Gastrocnemius medialis (tissue), 4 donors: ENCODE measurements at regions not wholly inside any gene's neighbourhood (a gene's known extent, or its start where the extent isn't known, plus 50 kb on each side); places are given as distances from the start of the nearest gene placed in this dataset.
"Not testable (repeated sequence)": the region's sequence is repeated elsewhere in the genome, so short reads cannot be mapped to it uniquely, and the experiment has no call there.

ENCODE experiments used
- ATAC-seq, 2 donors: fragments of 150-250 bp; one replicate each; pipeline ENCODE4 v1.9.1; 2016
- DNase-seq, 2 donors: peaks; one replicate each; pipeline ENCODE4 v3.0.0-alpha.2; 2019
- H3K27ac ChIP-seq, 4 donors: fragments of 200-600 bp; sonication (generic); 1 replicate in 1 of 4; 2 replicates in 3 of 4; pipeline ENCODE4 v1.5.1; 2016 to 2018; ENCODE audit warnings: mild to moderate bottlenecking in 2 of 4, moderate library complexity in 1 of 4
- H3K27me3 ChIP-seq, 3 donors: fragments of 200-600 bp; sonication (generic) in 2 of 3; 1 replicate in 1 of 3; 2 replicates in 2 of 3; pipeline versions ENCODE4 v1.5.1 to v1.6.0; 2016 to 2019; ENCODE audit warnings: mild to moderate bottlenecking in 1 of 3, moderate library complexity in 1 of 3
- H3K36me3 ChIP-seq, 2 donors: fragments of 200-600 bp; sonication (generic) in 1 of 2; one replicate each; pipeline ENCODE4 v1.5.1; 2017 to 2018
- H3K4me1 ChIP-seq, 2 donors: fragments of 200-600 bp; sonication (generic) in 1 of 2; one replicate each; pipeline ENCODE4 v1.5.1; 2016 to 2017; ENCODE audit warnings: mild to moderate bottlenecking in 2 of 2
- H3K4me3 ChIP-seq, 4 donors: fragments of 200-600 bp; sonication (generic) in 3 of 4; 1 replicate in 1 of 4; 2 replicates in 3 of 4; pipeline ENCODE4 v1.5.1; 2016 to 2019; ENCODE audit warnings: mild to moderate bottlenecking in 2 of 4
- H3K9me3 ChIP-seq, 3 donors: fragments of 200-600 bp; sonication (generic) in 2 of 3; 1 replicate in 1 of 3; 2 replicates in 2 of 3; pipeline ENCODE4 v1.5.1; 2016 to 2019
- CTCF ChIP-seq, 5 experiments: fragments of 450-650 bp in 3 of 5; fragments of 200-600 bp in 2 of 5; sonication (generic) in 2 of 5; IDR thresholded peaks in 4 of 5; conservative IDR thresholded peaks in 1 of 5; 1 replicate in 4 of 5; 2 replicates in 1 of 5; pipeline ENCODE4 v1.5.1; 2016 to 2019; ENCODE audit warnings: antibody characterized with exemption in 5 of 5, mild to moderate bottlenecking in 3 of 5, moderate library complexity in 3 of 5
- POLR2A ChIP-seq, 2 donors: fragments of 450-650 bp; IDR thresholded peaks; one replicate each; pipeline ENCODE4 v1.6.1; 2017; ENCODE audit warnings: antibody characterized with exemption in 2 of 2, mild to moderate bottlenecking in 2 of 2, moderate library complexity in 2 of 2
- in situ Hi-C, 4 donors: fragments of 200-750 bp; cut with MboI; loops; one replicate each; pipeline versions ENCODE4 v1.15.0 to v1.8.0; 2017; ENCODE audit warnings: low sequenced_read_pairs in 4 of 4
- intact Hi-C: fragments of 100-400 bp; cut with DNase I; formaldehyde crosslinking; loops from one replicate; pipeline ENCODE4 v1.15.1; 2023; ENCODE audit warnings: low total_unique reads

- Histone ChIP-seq H3K36me3 (no peaks in the 10 kb centered on the region), H3K27me3 (no peaks in the 10 kb centered on the region), H3K4me3 (no peak overlapping the region), H3K27ac (no peak overlapping the region), H3K9me3 (no peaks in the 10 kb centered on the region), H3K4me1 (no peaks in the 10 kb centered on the region)
- no peak for TF ChIP-seq CTCF (IDR thresholded peaks at IDR 0.05 in 4 of 5, conservative IDR thresholded peaks at IDR 0.05 in 1 of 5)
- TF ChIP-seq POLR2A (IDR thresholded peaks at IDR 0.05), result no peak
- no peak for ATAC-seq
- no peak for DNase-seq
- intact Hi-C loops, result no loop called here
- in situ Hi-C loops, result no loop called here
Observed at GRCh38 chr2:35204323-35204722, 1151.3 kb upstream of the CRIM1 start.

GRCh38 chr2:35199298-35199697 lies 1156.3 kb upstream of the CRIM1 start:
- Histone ChIP-seq H3K9me3 (no peaks in the 10 kb centered on the region), H3K27ac (no peak overlapping the region), H3K27me3 (no peaks in the 10 kb centered on the region), H3K4me1 (no peaks in the 10 kb centered on the region), H3K36me3 (no peaks in the 10 kb centered on the region), H3K4me3 (no peak overlapping the region)
- no peak for TF ChIP-seq CTCF (IDR thresholded peaks at IDR 0.05 in 4 of 5, conservative IDR thresholded peaks at IDR 0.05 in 1 of 5)
- no peak for TF ChIP-seq POLR2A (IDR thresholded peaks at IDR 0.05)
- intact Hi-C loops, result no loop called here
- ATAC-seq (no peak), DNase-seq (no peak)
- in situ Hi-C loops, result no loop called here

GRCh38 chr2:35185861-35186412 lies 1169.6 kb upstream of the CRIM1 start:
- DNase-seq (no peak), ATAC-seq (no peak)
- Histone ChIP-seq H3K27me3 (no peaks in the 10 kb centered on the region), H3K27ac (no peak overlapping the region), H3K9me3 (no peaks in the 10 kb centered on the region), H3K36me3 (no peaks in the 10 kb centered on the region), H3K4me3 (no peak overlapping the region), H3K4me1 (no peaks in the 10 kb centered on the region)
- in situ Hi-C loops, result no loop called here
- TF ChIP-seq POLR2A (IDR thresholded peaks at IDR 0.05) (no peak), CTCF (IDR thresholded peaks at IDR 0.05 in 4 of 5, conservative IDR thresholded peaks at IDR 0.05 in 1 of 5) (no peak)
- intact Hi-C loops, result no loop called here

GRCh38 chr2:35184471-35184870 lies 1171.1 kb upstream of the CRIM1 start:
- H3K27ac ChIP-seq, result no peak overlapping the region
- in situ Hi-C loops, result no loop called here
- TF ChIP-seq POLR2A (IDR thresholded peaks at IDR 0.05) (no peak), CTCF (IDR thresholded peaks at IDR 0.05 in 4 of 5, conservative IDR thresholded peaks at IDR 0.05 in 1 of 5) (no peak)
- H3K27me3 ChIP-seq, result no peaks in the 10 kb centered on the region
- no peak for DNase-seq
- no peaks in the 10 kb centered on the region for H3K4me1 ChIP-seq
- intact Hi-C loops, result no loop called here
- no peak overlapping the region for H3K4me3 ChIP-seq
- H3K36me3 ChIP-seq, result no peaks in the 10 kb centered on the region
- no peaks in the 10 kb centered on the region for H3K9me3 ChIP-seq
- ATAC-seq, result no peak

- H3K4me3 ChIP-seq, intact Hi-C loops, H3K4me1 ChIP-seq, ATAC-seq, in situ Hi-C loops, H3K9me3 ChIP-seq, H3K27me3 ChIP-seq, DNase-seq, H3K36me3 ChIP-seq, H3K27ac ChIP-seq: not testable (repeated sequence)
Observed at GRCh38 chr2:35176726-35177125, 1178.9 kb upstream of the CRIM1 start.
